Fibroblast of skin of right biceps (primary cell): ENCODE measurements at regions not wholly inside any gene's neighbourhood (a gene's known extent, or its start where the extent isn't known, plus 50 kb on each side); places are given as distances from the start of the nearest gene placed in this dataset.
"Not testable (repeated sequence)": the region's sequence is repeated elsewhere in the genome, so short reads cannot be mapped to it uniquely, and the experiment has no call there.

ENCODE experiments used
- DNase-seq: peaks from one replicate; pipeline ENCODE4 v3.0.0-alpha.2; 2013

GRCh38 chr4:91840359-91840758 lies 463.4 kb upstream of the GRID2 start:
- DNase-seq, result no peak

- DNase-seq, result peak; percentile 61
Measured at GRCh38 chr4:91846233-91846632, 457.5 kb upstream of the GRID2 start.

GRCh38 chr4:91851456-91851855 lies 452.3 kb upstream of the GRID2 start:
- no peak for DNase-seq

- no peak for DNase-seq
Measured at GRCh38 chr4:91887926-91888325, 415.8 kb upstream of the GRID2 start.

GRCh38 chr4:91891217-91891616 lies 412.5 kb upstream of the GRID2 start:
- DNase-seq, result not testable (repeated sequence)

GRCh38 chr4:91894006-91894405 lies 409.8 kb upstream of the GRID2 start:
- DNase-seq, result no peak

GRCh38 chr4:91904556-91904955 lies 399.2 kb upstream of the GRID2 start:
- no peak for DNase-seq

- DNase-seq, result no peak
Measured at GRCh38 chr4:91909963-91910362, 393.8 kb upstream of the GRID2 start.

GRCh38 chr4:91914176-91914804 lies 389.5 kb upstream of the GRID2 start:
- no peak for DNase-seq

- peak; percentile 14 for DNase-seq
Measured at GRCh38 chr4:91916219-91916618, 387.5 kb upstream of the GRID2 start.

GRCh38 chr4:91924625-91925024 lies 379.1 kb upstream of the GRID2 start:
- no peak for DNase-seq

- no peak for DNase-seq
Measured at GRCh38 chr4:91935217-91935616, 368.5 kb upstream of the GRID2 start.

- peak; percentile 61 for DNase-seq
Measured at GRCh38 chr4:91936311-91936710, 367.5 kb upstream of the GRID2 start.

- DNase-seq, result no peak
Measured at GRCh38 chr4:91957963-91958362, 345.8 kb upstream of the GRID2 start.

GRCh38 chr4:91958596-91958995 lies 345.2 kb upstream of the GRID2 start:
- peak; percentile 76 for DNase-seq

- DNase-seq, result peak; percentile 30
Measured at GRCh38 chr4:91961504-91961903, 342.3 kb upstream of the GRID2 start.

GRCh38 chr4:91963486-91963885 lies 340.3 kb upstream of the GRID2 start:
- DNase-seq, result peak; percentile 82

GRCh38 chr4:91965166-91965565 lies 338.6 kb upstream of the GRID2 start:
- DNase-seq, result no peak

GRCh38 chr4:91973479-91974153 lies 330.1 kb upstream of the GRID2 start:
- no peak for DNase-seq

- DNase-seq, result no peak
Measured at GRCh38 chr4:91984466-91984865, 319.3 kb upstream of the GRID2 start.

- no peak for DNase-seq
Measured at GRCh38 chr4:91989914-91990313, 313.9 kb upstream of the GRID2 start.

GRCh38 chr4:91990726-91991125 lies 313.0 kb upstream of the GRID2 start:
- no peak for DNase-seq

- no peak for DNase-seq
Measured at GRCh38 chr4:91997045-91997444, 306.7 kb upstream of the GRID2 start.

- DNase-seq, result no peak
Measured at GRCh38 chr4:92012899-92013867, 290.6 kb upstream of the GRID2 start.
